A673 (cell line): ENCODE measurements at regions not wholly inside any gene's neighbourhood (a gene's known extent, or its start where the extent isn't known, plus 50 kb on each side); places are given as distances from the start of the nearest gene placed in this dataset.

Experiments
- BruUV-seq: library from RNA; stranded (reverse); fragments of 400-500 nt; replicated peaks from 2 replicates; lab custom pipeline; 2021; lab: Mats Ljungman, UMichigan
- CTCF ChIA-PET: fragments of 300-600 bp; sonication (Branson Sonifier 250); formaldehyde crosslinking; loops from one replicate; lab custom pipeline; 2022; ENCODE audit warnings: antibody characterized with exemption; lab: Charles Lee
- POLR2A ChIA-PET: fragments of 300-600 bp; sonication (Branson Sonifier 250); formaldehyde crosslinking; loops from one replicate; lab custom pipeline; 2022; ENCODE audit warnings: antibody characterized with exemption; ENCODE audit not compliant: low non-redundant PET; lab: Charles Lee
- DNase-seq: peaks from one replicate; pipeline ENCODE4 v3.0.0-alpha.2; 2015; ENCODE audit warnings: low spot score
- H3K27ac ChIP-seq: fragments of 200-600 bp; sonication (generic); 2 replicates; pipeline ENCODE4 v1.5.1; 2016; ENCODE audit warnings: mixed run types, low read depth, mild to moderate bottlenecking, mixed read lengths, antibody characterized with exemption, low read length; ENCODE audit not compliant: poor library complexity, severe bottlenecking
- H3K27me3 ChIP-seq: fragments of 200-600 bp; sonication (generic); replicated peaks from 2 replicates; pipeline ENCODE4 v1.6.1; 2017; ENCODE audit warnings: mixed run types, low read depth, mild to moderate bottlenecking, mixed read lengths, antibody characterized with exemption, low read length; ENCODE audit not compliant: insufficient read depth, poor library complexity
- H3K36me3 ChIP-seq: fragments of 200-600 bp; sonication (generic); 2 replicates; pipeline ENCODE4 v1.6.1; 2016; ENCODE audit warnings: mixed run types, mild to moderate bottlenecking, mixed read lengths, antibody characterized with exemption, low read length; ENCODE audit not compliant: insufficient read depth, poor library complexity, severe bottlenecking
- H3K4me1 ChIP-seq: fragments of 200-600 bp; sonication (generic); 2 replicates; pipeline ENCODE4 v1.6.1; 2017; ENCODE audit warnings: mixed run types, mild to moderate bottlenecking, mixed read lengths, antibody characterized with exemption, low read length; ENCODE audit not compliant: insufficient read depth, poor library complexity, severe bottlenecking
- H3K4me3 ChIP-seq: fragments of 200-600 bp; sonication (generic); 2 replicates; pipeline ENCODE4 v1.5.1; 2016; ENCODE audit warnings: low read depth, mixed run types, mild to moderate bottlenecking, mixed read lengths, low read length; ENCODE audit not compliant: poor library complexity, severe bottlenecking
- H3K9me3 ChIP-seq: fragments of 200-600 bp; sonication (generic); 2 replicates; pipeline ENCODE4 v1.6.1; 2016; ENCODE audit warnings: mixed run types, low read depth, mild to moderate bottlenecking, mixed read lengths, antibody characterized with exemption, low read length; ENCODE audit not compliant: poor library complexity, severe bottlenecking
- CTCF ChIP-seq: fragments of 300-800, 200-600 bp; sonication (generic); conservative IDR thresholded peaks from 2 replicates; pipeline ENCODE4 v1.5.1; 2017; ENCODE audit warnings: low read depth, mild to moderate bottlenecking, antibody characterized with exemption, low read length, moderate library complexity, mixed read lengths
- EZH2 ChIP-seq: fragments of 200-600 bp; sonication (generic); IDR thresholded peaks from 2 replicates; pipeline ENCODE4 v1.6.1; 2017; ENCODE audit warnings: borderline replicate concordance, low read depth, mild to moderate bottlenecking, mixed read lengths, antibody characterized with exemption, low read length; ENCODE audit not compliant: poor library complexity, severe bottlenecking
- intact Hi-C: fragments of 100-400 bp; cut with micrococcal nuclease; formaldehyde crosslinking; loops from one replicate; pipeline ENCODE4 v1.10.0; 2022; ENCODE audit not compliant: unreplicated experiment

GRCh38 chr16:82368041-82368440 lies 198.0 kb upstream of the MPHOSPH6 start:
- Histone ChIP-seq H3K4me3 (no peak overlapping the region), H3K9me3 (no peaks in the 10 kb centered on the region), H3K27ac (no peak overlapping the region), H3K36me3 (no peaks in the 10 kb centered on the region), H3K4me1 (no peaks in the 10 kb centered on the region), H3K27me3 (no peaks in the 10 kb centered on the region)
- BruUV-seq: no TSS peak
- TF ChIP-seq EZH2 (no peak), CTCF (peak; percentile 41; the same call in 1 of the 2 replicates)
- CTCF ChIA-PET: interaction anchor here (0.6 to 0.7 kb wide), 2 partner anchors 24 to 220 kb away, joined by 4 to 5 read pairs; no protein-coding TSS in a partner anchor
- DNase-seq: peak; percentile 35
- intact Hi-C loops: no loop called here
- POLR2A ChIA-PET: no interaction called here

GRCh38 chr16:82366462-82366861 lies 196.4 kb upstream of the MPHOSPH6 start:
- Histone ChIP-seq H3K4me1 (no peaks in the 10 kb centered on the region), H3K27ac (no peak overlapping the region), H3K27me3 (no peaks in the 10 kb centered on the region), H3K9me3 (no peaks in the 10 kb centered on the region), H3K4me3 (no peak overlapping the region), H3K36me3 (no peaks in the 10 kb centered on the region)
- POLR2A ChIA-PET: no interaction called here
- no peak for TF ChIP-seq EZH2
- no peak for TF ChIP-seq CTCF
- DNase-seq: no peak
- intact Hi-C loops: no loop called here
- BruUV-seq: no TSS peak
- CTCF ChIA-PET: no interaction called here

- H3K4me3 ChIP-seq: no peak overlapping the region
- H3K9me3 ChIP-seq: no peaks in the 10 kb centered on the region
- H3K27ac ChIP-seq: no peak overlapping the region
- no peaks in the 10 kb centered on the region for H3K36me3 ChIP-seq
- BruUV-seq: no TSS peak
- ChIA-PET POLR2A (no interaction called here), CTCF (no interaction called here)
- no peaks in the 10 kb centered on the region for H3K4me1 ChIP-seq
- TF ChIP-seq EZH2 (no peak), CTCF (no peak)
- intact Hi-C loops: no loop called here
- DNase-seq: no peak
- no peaks in the 10 kb centered on the region for H3K27me3 ChIP-seq
Observed at GRCh38 chr16:82364690-82365089, 194.7 kb upstream of the MPHOSPH6 start.
